ENCODE measurements at regions not wholly inside any gene's neighbourhood (a gene's known extent, or its start where the extent isn't known, plus 50 kb on each side); places are given as distances from the start of the nearest gene placed in this dataset.

- no peak overlapping the region for H3K27ac Mint-ChIP-seq (ENCODE audit: unreplicated experiment)
- BruUV-seq (replicated peaks) = no TSS peak
- peaks cover 36% of the 10 kb centered on the region for H3K27me3 Mint-ChIP-seq (ENCODE audit: unreplicated experiment)
- peaks cover 4% of the 10 kb centered on the region for H3K9me3 Mint-ChIP-seq (ENCODE audit: low read depth, unreplicated experiment)
- CTCF ChIA-PET = no interaction called here
- H3K4me1 Mint-ChIP-seq (ENCODE audit: low read depth, unreplicated experiment) = no peaks in the 10 kb centered on the region
- no peak for DNase-seq
- TF ChIP-seq, protein P1, sequence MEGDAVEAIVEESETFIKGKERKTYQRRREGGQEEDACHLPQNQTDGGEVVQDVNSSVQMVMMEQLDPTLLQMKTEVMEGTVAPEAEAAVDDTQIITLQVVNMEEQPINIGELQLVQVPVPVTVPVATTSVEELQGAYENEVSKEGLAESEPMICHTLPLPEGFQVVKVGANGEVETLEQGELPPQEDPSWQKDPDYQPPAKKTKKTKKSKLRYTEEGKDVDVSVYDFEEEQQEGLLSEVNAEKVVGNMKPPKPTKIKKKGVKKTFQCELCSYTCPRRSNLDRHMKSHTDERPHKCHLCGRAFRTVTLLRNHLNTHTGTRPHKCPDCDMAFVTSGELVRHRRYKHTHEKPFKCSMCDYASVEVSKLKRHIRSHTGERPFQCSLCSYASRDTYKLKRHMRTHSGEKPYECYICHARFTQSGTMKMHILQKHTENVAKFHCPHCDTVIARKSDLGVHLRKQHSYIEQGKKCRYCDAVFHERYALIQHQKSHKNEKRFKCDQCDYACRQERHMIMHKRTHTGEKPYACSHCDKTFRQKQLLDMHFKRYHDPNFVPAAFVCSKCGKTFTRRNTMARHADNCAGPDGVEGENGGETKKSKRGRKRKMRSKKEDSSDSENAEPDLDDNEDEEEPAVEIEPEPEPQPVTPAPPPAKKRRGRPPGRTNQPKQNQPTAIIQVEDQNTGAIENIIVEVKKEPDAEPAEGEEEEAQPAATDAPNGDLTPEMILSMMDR (IDR thresholded peaks at IDR 0.05; ENCODE audit: unreplicated experiment) = no peak
- intact Hi-C loops (cut with micrococcal nuclease; ENCODE audit: unreplicated experiment) = no loop called here
- H3K36me3 Mint-ChIP-seq (ENCODE audit: insufficient read depth, unreplicated experiment) = no peaks in the 10 kb centered on the region
- no peak overlapping the region for H3K4me3 Mint-ChIP-seq (ENCODE audit: low read depth, unreplicated experiment)
Measured at GRCh38 chr6:130603391-130603790, 223.8 kb upstream of the SMLR1 start.

DNA sequence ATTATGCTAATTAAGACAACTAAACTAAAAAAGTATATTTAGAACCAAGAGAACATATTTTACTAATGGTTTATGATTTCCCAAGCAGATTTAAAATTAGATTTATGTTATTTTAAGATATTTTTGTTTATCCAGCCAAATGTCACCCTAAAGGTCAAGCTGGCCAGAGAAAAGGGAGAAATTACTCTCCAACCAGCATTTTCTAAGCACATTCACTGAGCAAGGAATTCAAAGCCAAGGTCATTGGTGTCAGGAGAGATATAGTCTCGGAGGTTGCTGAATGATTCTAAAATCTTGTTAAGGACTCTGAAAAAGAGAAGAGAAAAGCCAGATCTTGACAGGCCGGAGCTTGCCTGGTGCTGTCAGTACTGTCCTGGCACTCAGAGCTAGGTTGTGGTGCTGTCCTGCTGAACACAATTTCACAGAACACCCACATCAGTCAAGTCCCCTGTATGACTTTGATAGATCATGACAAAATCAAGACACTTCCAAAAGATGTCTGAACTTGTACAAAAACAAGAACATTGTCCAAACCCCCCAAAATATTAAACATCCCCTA, 222.3 kb upstream of the SMLR1 start:
- H3K9me3 Mint-ChIP-seq (ENCODE audit: low read depth, unreplicated experiment) = peaks cover 4% of the 10 kb centered on the region
- H3K27me3 Mint-ChIP-seq (ENCODE audit: unreplicated experiment) = peaks cover 29% of the 10 kb centered on the region
- H3K27ac Mint-ChIP-seq (ENCODE audit: unreplicated experiment) = no peak overlapping the region
- DNase-seq = no peak
- H3K36me3 Mint-ChIP-seq (ENCODE audit: insufficient read depth, unreplicated experiment) = no peaks in the 10 kb centered on the region
- no peaks in the 10 kb centered on the region for H3K4me1 Mint-ChIP-seq (ENCODE audit: low read depth, unreplicated experiment)
- H3K4me3 Mint-ChIP-seq (ENCODE audit: low read depth, unreplicated experiment) = no peak overlapping the region
- CTCF ChIA-PET = no interaction called here
- BruUV-seq (replicated peaks) = no TSS peak
- TF ChIP-seq, protein P1 (IDR thresholded peaks at IDR 0.05; ENCODE audit: unreplicated experiment) = no peak
- intact Hi-C loops (cut with micrococcal nuclease; ENCODE audit: unreplicated experiment) = no loop called here

DNA sequence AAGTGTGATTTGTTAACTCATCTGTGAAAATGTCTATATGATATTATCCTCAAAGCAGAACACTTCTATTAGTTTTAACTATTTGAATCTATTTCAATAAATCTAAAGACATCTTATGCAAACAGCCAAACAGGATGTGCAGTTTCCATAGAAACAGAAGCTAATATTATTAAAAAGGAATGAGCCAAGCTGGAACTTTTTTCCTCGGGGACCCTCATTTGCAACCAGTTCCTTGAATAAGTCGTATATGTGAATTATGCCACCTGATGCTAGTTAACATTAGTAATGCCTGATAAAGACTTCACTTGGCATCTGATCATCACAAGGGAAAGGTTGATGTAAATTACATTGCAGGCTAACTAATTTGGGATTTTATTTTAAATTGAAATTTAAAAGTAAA, 216.9 kb upstream of the SMLR1 start:
- H3K36me3 Mint-ChIP-seq (ENCODE audit: insufficient read depth, unreplicated experiment) = no peaks in the 10 kb centered on the region
- no TSS peak for BruUV-seq (replicated peaks)
- intact Hi-C loops (cut with micrococcal nuclease; ENCODE audit: unreplicated experiment) = no loop called here
- no peak overlapping the region for H3K27ac Mint-ChIP-seq (ENCODE audit: unreplicated experiment)
- H3K4me1 Mint-ChIP-seq (ENCODE audit: low read depth, unreplicated experiment) = no peaks in the 10 kb centered on the region
- no peaks in the 10 kb centered on the region for H3K9me3 Mint-ChIP-seq (ENCODE audit: low read depth, unreplicated experiment)
- TF ChIP-seq, protein P1 (IDR thresholded peaks at IDR 0.05; ENCODE audit: unreplicated experiment) = no peak
- H3K27me3 Mint-ChIP-seq (ENCODE audit: unreplicated experiment) = peaks cover 12% of the 10 kb centered on the region
- DNase-seq = no peak
- no peak overlapping the region for H3K4me3 Mint-ChIP-seq (ENCODE audit: low read depth, unreplicated experiment)
- CTCF ChIA-PET = no interaction called here

- CTCF ChIA-PET = no interaction called here
- Mint-ChIP-seq H3K27ac (ENCODE audit: unreplicated experiment) (no peak overlapping the region), H3K27me3 (ENCODE audit: unreplicated experiment) (peaks cover 12% of the 10 kb centered on the region), H3K4me3 (ENCODE audit: low read depth, unreplicated experiment) (no peak overlapping the region), H3K9me3 (ENCODE audit: low read depth, unreplicated experiment) (no peaks in the 10 kb centered on the region), H3K4me1 (ENCODE audit: low read depth, unreplicated experiment) (no peaks in the 10 kb centered on the region), H3K36me3 (ENCODE audit: insufficient read depth, unreplicated experiment) (no peaks in the 10 kb centered on the region)
- DNase-seq = no peak
- BruUV-seq (replicated peaks) = no TSS peak
- intact Hi-C loops (cut with micrococcal nuclease; ENCODE audit: unreplicated experiment) = no loop called here
- TF ChIP-seq, protein P1 (IDR thresholded peaks at IDR 0.05; ENCODE audit: unreplicated experiment) = no peak
Measured at GRCh38 chr6:130611366-130611765, 215.8 kb upstream of the SMLR1 start.

All from Calu3 (cell line).